Keratinocyte (primary cell): ENCODE measurements at regions not wholly inside any gene's neighbourhood (a gene's known extent, or its start where the extent isn't known, plus 50 kb on each side); places are given as distances from the start of the nearest gene placed in this dataset.

Experiments
- DNase-seq: peaks from one replicate; pipeline ENCODE4 v3.0.0-alpha.2; 2011; ENCODE audit warnings: low read depth, missing footprints, low spot score
- FAIRE-seq: peaks from 2 replicates; lab custom pipeline; 2011; peaks lifted over from hg19 to GRCh38; lab: Jason Lieb, UNC
- H2AFZ ChIP-seq: 2 replicates; pipeline ENCODE4 v1.6.0; 2012; ENCODE audit warnings: low read length, control low read depth, inconsistent platforms; ENCODE audit not compliant: control insufficient read depth
- H3K27ac ChIP-seq: 2 replicates; pipeline ENCODE4 v1.5.1; 2011; ENCODE audit warnings: low read length; ENCODE audit not compliant: control insufficient read depth, insufficient read depth
- H3K27me3 ChIP-seq: 3 replicates; pipeline ENCODE4 v1.6.0; 2011; ENCODE audit warnings: low read length; ENCODE audit not compliant: control insufficient read depth, insufficient read depth; ENCODE audit errors: extremely low read depth
- H3K36me3 ChIP-seq, 2 experiments: 2 replicates in 1 of 2; 3 replicates in 1 of 2; pipeline ENCODE4 v1.5.1; 2011; ENCODE audit warnings: low read length in 2 of 2, mild to moderate bottlenecking in 1 of 2; ENCODE audit not compliant: control insufficient read depth in 2 of 2, insufficient read depth in 2 of 2; ENCODE audit errors: extremely low read depth in 1 of 2
- H3K4me1 ChIP-seq: 3 replicates; pipeline ENCODE4 v1.5.1; 2011; ENCODE audit warnings: low read length; ENCODE audit not compliant: control insufficient read depth, insufficient read depth; ENCODE audit errors: extremely low read depth
- H3K4me2 ChIP-seq: 3 replicates; pipeline ENCODE4 v1.6.0; 2011; ENCODE audit warnings: low read depth, low read length; ENCODE audit not compliant: control insufficient read depth, insufficient read depth; ENCODE audit errors: extremely low read depth
- H3K4me3 ChIP-seq, 3 experiments: fragments of 200-600 bp in 1 of 3; sonication (generic) in 1 of 3; 2 replicates in 2 of 3; 3 replicates in 1 of 3; pipeline ENCODE4 v1.5.1; 2011 to 2016; ENCODE audit warnings: low read length in 3 of 3, mild to moderate bottlenecking in 3 of 3, control low read depth in 2 of 3, inconsistent platforms in 1 of 3, low read depth in 1 of 3, mixed read lengths in 1 of 3, mixed run types in 1 of 3, moderate library complexity in 1 of 3; ENCODE audit not compliant: control insufficient read depth in 2 of 3, insufficient read depth in 2 of 3; ENCODE audit errors: extremely low read depth in 1 of 3
- H3K79me2 ChIP-seq: 2 replicates; pipeline ENCODE4 v1.6.0; 2012; ENCODE audit warnings: low read length; ENCODE audit not compliant: control insufficient read depth, insufficient read depth
- H3K9ac ChIP-seq: 3 replicates; pipeline ENCODE4 v1.6.0; 2011; ENCODE audit warnings: low read length; ENCODE audit not compliant: control insufficient read depth, insufficient read depth; ENCODE audit errors: extremely low read depth
- H3K9me1 ChIP-seq: 3 replicates; pipeline ENCODE4 v1.6.0; 2011; ENCODE audit warnings: low read length; ENCODE audit not compliant: control insufficient read depth, insufficient read depth; ENCODE audit errors: extremely low read depth
- H3K9me3 ChIP-seq: 2 replicates; pipeline ENCODE4 v1.5.1; 2012; ENCODE audit warnings: low read depth, low read length; ENCODE audit not compliant: control insufficient read depth
- H4K20me1 ChIP-seq: 3 replicates; pipeline ENCODE4 v1.6.0; 2011; ENCODE audit warnings: low read length; ENCODE audit not compliant: control insufficient read depth, insufficient read depth; ENCODE audit errors: extremely low read depth
- CTCF ChIP-seq, 3 experiments: IDR thresholded peaks in 1 of 3; conservative IDR thresholded peaks in 1 of 3; optimal IDR thresholded peaks in 1 of 3; 2 replicates in 2 of 3; 3 replicates in 1 of 3; pipeline versions ENCODE3 to v1.5.1; 2011; ENCODE audit warnings: low read length in 3 of 3, mild to moderate bottlenecking in 3 of 3, moderate library complexity in 2 of 3, control low read depth in 1 of 3, inconsistent platforms in 1 of 3; ENCODE audit not compliant: insufficient read depth in 2 of 3; ENCODE audit errors: extremely low read depth in 1 of 3
- EZH2 ChIP-seq: IDR thresholded peaks from one replicate; pipeline ENCODE4 v1.6.1; 2012; ENCODE audit warnings: inconsistent platforms, mild to moderate bottlenecking, low read length, moderate library complexity
- dilution Hi-C: fragments of 300-500 bp; cut with MboI; formaldehyde crosslinking; loops from one replicate; pipeline ENCODE4 v1.7.0; 2020; ENCODE audit warnings: low sequenced_read_pairs; ENCODE audit not compliant: extremely low pct_ligation_motif_present

- Histone ChIP-seq H3K27me3 (no peaks in the 10 kb centered on the region), H3K27ac (no peak overlapping the region), H3K9me3 (no peaks in the 10 kb centered on the region), H3K9ac (no peak overlapping the region), H3K4me2 (no peak overlapping the region), H3K9me1 (no peaks in the 10 kb centered on the region), H3K4me3 (no peak overlapping the region), H3K36me3 (no peaks in the 10 kb centered on the region), H2AFZ (no peak overlapping the region), H4K20me1 (no peaks in the 10 kb centered on the region), H3K4me1 (no peaks in the 10 kb centered on the region), H3K79me2 (no peaks in the 10 kb centered on the region)
- no peak for DNase-seq
- no peak for FAIRE-seq
- TF ChIP-seq CTCF (optimal IDR thresholded peaks at IDR 0.05 in 1 of 3, IDR thresholded peaks at IDR 0.05 in 1 of 3, conservative IDR thresholded peaks at IDR 0.05 in 1 of 3; ENCODE audit: extremely low read depth in 1 of 3, insufficient read depth in 2 of 3, low read length in 3 of 3) (no peak), EZH2 (no peak)
- dilution Hi-C loops: no loop called here
These were observed 516.0 kb upstream of the POU3F3 start for GRCh38 chr2:104337869-104338268.

DNA sequence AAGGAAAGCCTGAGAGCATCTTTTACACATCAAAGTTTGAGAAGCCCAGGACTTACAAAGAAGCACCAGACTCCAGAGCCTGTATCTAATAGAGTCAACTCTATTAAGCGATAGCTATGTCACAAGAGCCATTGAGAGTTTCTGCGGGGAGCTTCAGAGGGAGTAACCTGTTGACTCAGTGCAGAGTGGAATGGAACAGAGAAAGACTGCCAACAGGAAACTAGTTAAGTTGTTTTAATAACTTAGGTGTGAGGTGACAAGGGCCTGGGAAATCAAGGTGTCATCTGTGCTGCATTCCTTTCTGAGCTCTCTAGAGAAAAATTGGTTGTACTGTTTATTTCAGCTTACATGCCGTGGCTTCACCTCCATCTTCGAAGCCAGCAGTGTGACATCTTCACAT, 513.8 kb upstream of the POU3F3 start:
- Histone ChIP-seq H3K27me3 (no peaks in the 10 kb centered on the region), H4K20me1 (no peaks in the 10 kb centered on the region), H3K9me3 (no peaks in the 10 kb centered on the region), H3K36me3 (no peaks in the 10 kb centered on the region), H3K9me1 (no peaks in the 10 kb centered on the region), H3K4me2 (no peak overlapping the region), H3K79me2 (no peaks in the 10 kb centered on the region), H3K4me3 (no peak overlapping the region), H3K4me1 (no peaks in the 10 kb centered on the region), H2AFZ (no peak overlapping the region), H3K9ac (no peak overlapping the region), H3K27ac (no peak overlapping the region)
- no peak for DNase-seq
- FAIRE-seq: no peak
- dilution Hi-C loops: no loop called here
- TF ChIP-seq CTCF (optimal IDR thresholded peaks at IDR 0.05 in 1 of 3, IDR thresholded peaks at IDR 0.05 in 1 of 3, conservative IDR thresholded peaks at IDR 0.05 in 1 of 3; ENCODE audit: extremely low read depth in 1 of 3, insufficient read depth in 2 of 3, low read length in 3 of 3) (no peak), EZH2 (no peak)
